ENCODE measurements at regions not wholly inside any gene's neighbourhood (a gene's known extent, or its start where the extent isn't known, plus 50 kb on each side); places are given as distances from the start of the nearest gene placed in this dataset.
A peak's percentile ranks its signal among the peaks of the same experiment; 100 is the strongest.
"Not testable (repeated sequence)": the region's sequence is repeated elsewhere in the genome, so short reads cannot be mapped to it uniquely, and the experiment has no call there.

DNA sequence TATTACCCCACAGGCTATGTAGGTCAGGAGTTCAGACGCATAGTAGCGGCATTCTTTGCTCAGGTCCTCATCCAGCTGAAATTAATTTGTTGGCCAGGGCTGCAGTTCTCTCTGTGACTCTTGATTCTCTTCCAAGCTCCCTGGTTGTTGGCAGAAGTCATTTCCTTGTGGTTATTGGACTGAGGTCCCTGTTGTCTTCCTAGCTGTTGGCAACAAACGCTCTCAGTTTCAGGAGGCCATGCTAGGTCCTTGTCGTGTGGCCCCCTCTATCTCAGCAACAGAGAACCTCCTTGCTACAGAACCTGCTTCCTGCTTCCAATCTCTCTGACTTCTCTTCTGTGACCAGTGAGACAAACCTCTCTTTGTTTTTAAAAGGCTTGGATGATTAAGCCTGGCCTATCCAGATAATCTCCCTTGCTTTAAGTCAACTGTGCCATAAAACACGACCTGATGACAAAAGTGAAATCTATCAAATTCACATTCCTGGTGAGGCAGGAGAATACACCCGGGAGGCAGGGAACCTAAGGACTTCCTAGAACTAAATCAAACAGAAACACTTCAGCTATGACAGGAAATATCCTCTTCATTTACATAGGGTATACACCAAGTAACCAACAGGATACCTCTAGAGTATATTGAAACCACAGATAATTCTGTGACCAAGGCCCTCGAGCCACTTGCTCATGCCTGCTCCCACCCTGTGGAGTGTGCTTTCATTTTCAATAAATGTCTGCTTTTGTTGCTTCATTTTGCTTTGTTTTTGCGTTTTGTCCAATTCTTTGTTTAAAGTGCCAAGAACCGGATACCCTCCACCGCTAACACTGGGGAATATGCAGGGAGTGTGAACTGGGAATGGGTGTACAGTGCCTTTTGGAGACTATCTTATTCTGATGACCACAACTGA lies 196.0 kb downstream of the BTBD3 start:
- DNase-seq (ENCODE audit: low spot score) = peak; percentile 53

DNA sequence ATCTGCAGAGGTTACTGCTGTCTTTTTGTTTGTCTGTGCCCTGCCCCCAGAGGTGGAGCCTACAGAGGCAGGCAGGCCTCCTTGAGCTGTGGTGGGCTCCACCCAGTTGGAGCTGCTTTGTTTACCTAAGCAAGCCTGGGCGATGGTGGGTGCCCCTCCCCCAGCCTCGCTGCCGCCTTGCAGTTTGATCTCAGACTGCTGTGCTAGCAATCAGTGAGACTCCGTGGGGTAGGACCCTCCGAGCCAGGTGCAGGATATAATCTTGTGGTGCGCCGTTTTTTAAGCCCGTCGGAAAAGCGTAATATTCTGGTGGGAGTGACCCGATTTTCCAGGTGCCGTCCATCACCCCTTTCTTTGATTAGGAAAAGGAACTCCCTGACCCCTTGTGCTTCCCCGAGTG lies 211.4 kb downstream of the BTBD3 start:
- DNase-seq (ENCODE audit: low spot score) = not testable (repeated sequence)

DNA sequence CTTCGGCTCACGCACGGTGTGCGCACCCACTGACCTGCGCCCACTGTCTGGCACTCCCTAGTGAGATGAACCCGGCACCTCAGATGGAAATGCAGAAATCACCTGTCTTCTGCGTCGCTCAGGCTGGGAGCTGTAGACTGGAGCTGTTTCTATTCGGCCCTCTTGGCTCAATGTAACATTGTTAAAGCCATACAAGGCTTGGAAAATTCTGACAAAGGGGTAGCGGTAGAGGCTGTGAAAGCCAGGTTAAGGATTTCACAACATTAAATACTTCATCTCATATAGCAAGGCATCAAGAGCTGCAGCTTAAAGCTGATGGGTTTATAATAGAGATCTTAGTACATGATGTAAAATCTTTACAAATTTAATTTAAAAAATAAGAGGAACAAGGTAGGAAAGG lies 211.8 kb downstream of the BTBD3 start:
- DNase-seq (ENCODE audit: low spot score) = not testable (repeated sequence)

DNA sequence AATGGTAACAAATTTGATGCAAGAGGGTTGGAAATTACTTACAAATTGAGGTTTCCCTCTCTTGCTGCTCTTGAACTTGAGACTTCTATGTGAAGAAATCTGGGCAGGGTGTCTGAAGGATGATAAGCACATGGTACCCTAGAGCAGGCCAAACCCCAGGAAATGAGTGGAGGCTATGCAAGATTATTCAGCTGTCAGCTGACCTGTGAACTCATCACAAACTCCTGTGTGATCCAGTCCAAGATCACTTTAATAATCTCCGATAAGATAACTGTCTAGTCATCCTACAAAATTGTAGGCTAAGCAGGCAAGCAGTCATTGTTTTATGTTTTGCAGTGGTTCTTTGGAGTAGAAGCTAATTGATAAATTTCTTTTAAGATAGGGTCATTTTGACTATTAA lies 213.1 kb downstream of the BTBD3 start:
- no peak for DNase-seq (ENCODE audit: low spot score)

DNA sequence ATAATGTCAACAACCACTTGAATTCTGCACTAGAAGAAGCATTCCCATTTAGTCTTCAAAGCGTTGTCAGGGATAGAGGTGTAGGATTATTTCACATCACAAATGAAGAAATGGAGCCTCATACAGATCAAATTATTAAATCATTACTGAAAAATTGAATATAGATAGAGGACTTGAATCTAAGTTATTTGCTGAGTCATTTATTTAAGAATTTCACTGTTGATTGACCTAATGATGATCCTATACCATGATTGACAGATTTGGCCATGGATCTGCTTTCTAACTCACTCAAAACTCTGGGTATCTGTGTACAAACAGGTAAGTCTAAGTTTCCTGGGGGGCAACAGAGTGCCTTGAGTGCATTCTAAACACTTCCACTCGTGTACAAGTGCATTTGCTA lies 215.9 kb downstream of the BTBD3 start:
- no peak for DNase-seq (ENCODE audit: low spot score)

DNA sequence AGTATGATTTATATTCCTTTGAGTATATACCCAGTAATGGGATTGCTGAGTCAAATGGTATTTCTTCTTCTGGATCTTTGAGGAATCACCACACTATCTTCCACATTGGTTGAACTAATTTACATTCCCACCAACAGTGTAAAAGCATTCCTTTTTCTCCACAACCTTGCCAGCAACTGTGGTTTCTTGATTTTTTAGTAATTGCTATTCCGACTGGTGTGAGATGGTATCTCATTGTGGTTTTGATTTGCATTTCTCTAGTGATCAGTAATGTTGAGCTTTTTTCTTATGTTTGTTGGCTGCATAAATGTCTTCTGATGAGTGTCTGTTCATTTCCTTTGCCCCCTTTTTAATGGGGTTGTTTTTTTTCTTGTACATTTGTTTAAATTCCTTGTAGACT lies 228.3 kb downstream of the BTBD3 start:
- not testable (repeated sequence) for DNase-seq (ENCODE audit: low spot score)

DNA sequence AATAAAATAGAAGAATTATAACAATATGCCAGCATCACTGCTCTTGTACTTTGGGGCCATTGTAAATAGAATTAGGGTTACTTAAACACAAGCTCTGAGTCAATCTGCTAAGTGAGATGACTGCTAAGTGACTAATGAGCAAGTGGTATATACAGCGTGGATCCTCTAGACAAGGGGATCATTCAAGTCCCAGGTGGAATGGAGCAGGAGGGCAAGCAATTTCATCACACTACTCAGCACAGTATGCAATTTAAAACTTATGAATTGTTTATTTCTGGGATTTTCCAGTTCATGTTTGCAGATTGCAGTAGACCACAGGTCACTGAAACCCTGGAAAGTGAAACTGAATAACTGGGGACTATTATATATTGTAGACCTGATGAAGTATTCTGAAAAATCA lies 235.3 kb downstream of the BTBD3 start:
- no peak for DNase-seq (ENCODE audit: low spot score)

DNA sequence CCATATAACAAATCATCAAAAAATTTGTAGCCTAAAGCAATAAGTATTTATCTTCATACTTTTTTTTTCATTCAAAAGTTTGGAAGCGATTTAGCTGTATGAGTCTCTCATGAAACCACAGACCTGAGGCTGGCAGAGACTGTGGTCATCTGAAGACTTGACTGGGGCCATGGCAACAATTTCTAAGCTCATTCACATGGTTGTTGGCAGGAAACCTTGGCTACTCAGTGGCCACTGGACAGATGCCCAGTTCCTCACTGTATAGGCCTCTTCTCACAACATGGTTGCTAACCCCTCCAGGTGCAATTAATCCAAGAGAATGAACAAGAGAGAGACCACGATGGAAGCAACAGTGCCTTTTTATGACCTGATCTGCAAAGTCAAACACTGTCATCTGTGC lies 235.9 kb downstream of the BTBD3 start:
- DNase-seq (ENCODE audit: low spot score) = no peak

DNA sequence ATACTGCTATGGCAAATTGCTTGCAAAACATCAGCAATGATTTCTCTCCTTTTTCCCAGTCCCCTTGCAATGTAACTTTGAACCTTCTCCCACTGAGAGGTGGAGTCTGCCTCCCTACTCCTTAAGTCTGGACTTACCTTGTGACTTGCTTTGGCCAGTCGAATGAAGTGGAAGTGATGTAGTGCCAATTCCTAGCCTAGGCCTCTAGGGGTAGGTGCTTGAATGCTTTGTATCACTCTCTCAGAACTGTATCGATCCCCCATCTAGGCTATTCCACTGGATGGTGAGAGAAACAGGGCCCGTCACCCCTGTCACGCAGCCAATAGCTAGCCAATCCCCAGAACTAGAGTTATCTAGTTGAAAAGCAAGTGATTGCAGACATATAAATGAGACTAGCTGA lies 238.6 kb downstream of the BTBD3 start:
- no peak for DNase-seq (ENCODE audit: low spot score)

DNA sequence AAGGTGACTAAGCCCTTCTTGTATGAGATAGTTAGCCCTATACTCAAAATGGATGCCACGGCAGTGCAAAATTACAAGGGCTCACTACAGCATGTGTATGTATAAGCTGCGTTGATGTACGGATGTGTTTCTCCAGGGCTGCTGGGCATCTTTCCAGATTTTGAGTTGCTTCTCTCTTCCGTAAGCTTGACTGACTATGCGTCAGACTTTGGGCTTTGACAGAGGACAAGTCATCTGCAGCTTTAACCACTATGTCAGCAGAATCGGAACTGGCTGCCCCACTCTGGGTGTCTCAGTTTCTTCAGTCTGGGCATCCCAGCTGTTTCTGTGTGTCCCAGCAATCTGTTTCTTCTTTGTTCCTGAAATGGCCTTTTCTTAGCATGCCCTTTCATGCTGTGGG lies 241.6 kb downstream of the BTBD3 start:
- no peak for DNase-seq (ENCODE audit: low spot score)

DNA sequence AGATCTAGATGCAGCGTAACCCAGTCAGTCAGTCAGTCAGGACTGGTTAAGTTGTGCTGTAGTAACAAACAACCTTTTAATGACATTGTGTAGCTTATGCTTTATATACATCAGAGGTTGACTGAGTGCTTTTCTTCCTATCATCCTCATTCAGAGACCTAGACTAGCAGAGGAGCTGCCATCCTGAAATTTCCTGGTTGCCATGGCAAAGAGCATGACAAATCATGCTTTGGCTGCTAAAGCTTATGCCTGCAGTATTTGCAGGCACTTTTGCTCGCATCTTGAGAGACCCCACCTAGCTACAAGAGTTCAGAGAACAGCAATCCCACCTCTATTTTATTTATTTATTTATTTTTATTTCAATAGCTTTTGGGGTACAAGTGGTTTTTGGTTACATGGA lies 244.0 kb downstream of the BTBD3 start:
- DNase-seq (ENCODE audit: low spot score) = no peak

DNA sequence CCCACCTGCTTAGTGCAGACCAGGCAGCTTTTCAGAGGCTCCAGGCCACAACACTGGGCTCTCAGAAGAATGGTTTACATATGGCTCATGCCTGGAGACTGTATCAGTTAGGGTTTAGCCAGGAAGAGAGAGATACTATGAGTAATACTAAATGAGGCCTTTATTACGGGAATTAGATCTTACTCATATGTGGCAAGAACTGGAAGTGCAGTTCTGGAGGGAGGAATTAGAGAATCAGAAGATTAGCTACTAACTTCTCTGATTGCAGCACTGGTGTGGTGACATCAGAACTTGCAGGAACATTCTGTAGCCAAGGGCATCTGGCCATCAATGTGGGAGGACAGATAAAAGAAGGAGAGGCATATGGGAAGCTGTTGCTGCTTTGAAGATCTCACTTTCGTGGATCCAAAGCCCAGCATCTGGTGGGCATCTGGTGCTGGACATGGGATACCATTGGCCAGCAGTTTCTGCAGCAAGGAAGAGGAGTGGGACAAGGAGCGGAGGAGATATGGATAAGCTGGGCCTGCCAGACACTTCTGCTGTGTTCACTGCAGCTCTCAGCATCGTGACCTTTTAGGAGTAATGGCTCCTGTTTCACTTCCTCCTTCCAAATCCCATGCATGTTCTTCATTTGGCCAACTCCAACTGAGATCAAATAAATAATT lies 248.5 kb downstream of the BTBD3 start:
- DNase-seq (ENCODE audit: low spot score) = no peak

DNA sequence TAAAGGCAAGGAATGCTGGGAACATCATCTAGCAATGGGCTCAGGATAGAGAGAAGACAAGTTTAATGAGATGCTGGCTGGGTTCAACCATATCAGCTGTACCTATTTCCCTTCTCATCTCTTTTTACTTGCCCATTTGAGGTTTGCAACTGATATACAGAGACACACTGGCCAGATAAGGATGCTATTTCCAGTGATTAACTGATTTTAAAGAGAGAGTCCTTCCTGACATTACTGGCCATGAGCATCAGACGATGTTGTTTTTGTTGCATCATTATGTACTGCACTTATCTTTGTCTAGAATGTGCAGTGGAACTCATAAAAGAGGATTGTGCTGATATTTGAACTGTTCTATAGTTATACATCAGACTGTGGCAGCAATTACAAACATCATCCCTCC lies 252.7 kb downstream of the BTBD3 start:
- no peak for DNase-seq (ENCODE audit: low spot score)

DNA sequence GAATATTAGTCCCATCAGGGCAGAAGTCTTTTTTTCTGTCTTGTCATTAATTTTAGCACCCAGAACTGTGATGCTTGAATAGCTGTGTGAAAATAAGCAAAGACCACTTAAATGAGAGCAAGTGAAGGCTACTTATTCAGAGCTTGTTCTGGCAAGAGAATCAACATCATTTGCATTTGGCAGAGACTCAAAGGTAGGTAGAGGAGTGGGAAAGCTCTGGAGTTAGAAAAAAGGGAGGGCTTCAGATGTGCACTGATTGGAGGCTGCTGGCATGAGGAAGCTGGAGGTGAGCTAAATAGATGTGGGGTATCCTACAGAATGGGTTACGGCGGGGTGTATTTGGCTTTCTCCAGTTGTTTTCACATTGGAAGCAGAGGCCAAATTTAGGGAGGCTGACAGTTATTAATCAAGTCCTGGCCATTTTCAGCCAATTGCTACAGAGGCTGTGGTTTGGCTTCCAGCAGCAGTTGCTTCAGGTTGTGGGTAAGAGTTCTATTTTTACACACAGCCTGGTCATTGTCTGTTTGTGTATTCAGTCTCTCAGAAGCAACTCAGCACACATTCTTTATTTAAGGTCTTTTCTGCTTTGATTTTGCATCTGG lies 254.3 kb downstream of the BTBD3 start:
- no peak for DNase-seq (ENCODE audit: low spot score)

DNA sequence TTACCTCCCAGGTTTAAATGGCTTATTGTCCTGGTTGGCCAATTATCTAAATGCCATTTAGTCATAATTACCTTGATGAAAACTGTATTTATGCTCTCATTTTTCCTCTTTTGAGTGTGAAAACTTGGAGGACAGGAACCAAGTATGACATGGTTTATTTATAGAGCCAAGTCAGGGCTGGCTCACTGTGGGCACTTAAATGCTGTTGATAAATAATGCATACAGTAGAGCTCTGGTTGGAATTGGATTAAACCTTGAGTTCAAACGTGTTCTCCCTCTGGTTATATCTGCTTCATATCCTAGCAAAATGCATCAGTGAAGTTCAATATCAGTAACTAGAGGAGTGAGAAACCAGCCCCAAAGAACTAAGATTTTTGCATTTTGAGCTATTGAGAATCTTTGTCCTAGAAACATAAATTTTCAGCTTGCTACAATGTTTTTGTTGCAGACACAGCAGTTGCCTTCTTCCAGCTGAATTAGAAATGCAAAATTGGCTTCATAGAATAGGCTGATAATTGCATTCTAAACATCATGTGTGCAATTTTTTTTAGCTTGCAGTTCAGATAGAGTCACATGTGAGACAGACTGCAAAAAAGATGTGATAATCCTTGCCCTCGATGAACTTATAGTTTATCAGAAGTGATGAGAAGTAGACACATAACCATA lies 255.8 kb downstream of the BTBD3 start:
- DNase-seq (ENCODE audit: low spot score) = no peak

DNA sequence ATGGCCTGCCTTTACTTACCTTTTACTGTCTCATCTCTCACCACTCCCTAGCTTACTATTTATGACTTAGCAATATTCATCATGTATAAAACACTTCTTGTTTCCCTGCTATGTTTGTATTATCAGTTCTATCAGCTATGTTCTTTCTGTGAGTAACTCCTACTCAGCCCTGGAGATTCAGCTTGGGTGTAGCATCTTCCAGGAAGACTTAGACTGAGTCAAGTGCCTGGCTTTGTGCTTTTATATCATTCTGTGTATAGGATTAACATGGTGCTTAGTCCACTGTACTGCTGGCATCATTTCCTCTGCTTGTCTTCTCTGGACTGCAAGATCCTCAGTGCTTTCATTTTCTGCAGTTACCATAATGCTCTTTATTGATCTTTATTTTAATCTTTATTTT lies 257.8 kb downstream of the BTBD3 start:
- DNase-seq (ENCODE audit: low spot score) = no peak

DNA sequence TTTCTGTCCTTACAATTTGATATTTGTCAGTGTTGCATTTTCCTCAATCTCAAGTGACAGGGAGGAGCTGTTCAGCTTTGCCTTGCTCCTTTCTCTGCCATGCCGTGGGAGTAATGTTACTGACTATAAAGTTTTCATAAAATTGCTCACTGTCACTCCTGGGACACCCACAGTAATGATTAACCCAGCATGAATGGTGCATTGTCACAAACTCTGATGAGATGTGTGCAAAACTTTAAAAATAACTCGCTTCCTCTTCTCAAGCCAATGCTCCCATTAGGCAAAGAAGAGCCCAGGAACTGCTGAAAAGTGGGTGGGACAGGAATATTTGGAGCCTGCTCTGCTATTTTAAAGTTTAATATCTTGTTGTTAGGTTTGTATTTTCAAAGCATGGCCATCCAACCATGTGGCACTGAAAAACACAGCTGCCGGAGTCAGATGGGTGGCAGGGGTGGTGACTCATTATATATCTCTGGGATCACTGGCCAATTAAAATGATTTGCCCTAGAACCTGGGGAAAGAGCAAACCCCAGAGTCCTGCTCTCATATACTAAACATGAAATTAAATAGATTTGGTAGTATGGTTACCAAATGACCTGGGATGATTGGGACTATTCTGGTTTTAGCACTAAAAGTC lies 260.1 kb downstream of the BTBD3 start:
- peak; percentile 74 for DNase-seq (ENCODE audit: low spot score)

DNA sequence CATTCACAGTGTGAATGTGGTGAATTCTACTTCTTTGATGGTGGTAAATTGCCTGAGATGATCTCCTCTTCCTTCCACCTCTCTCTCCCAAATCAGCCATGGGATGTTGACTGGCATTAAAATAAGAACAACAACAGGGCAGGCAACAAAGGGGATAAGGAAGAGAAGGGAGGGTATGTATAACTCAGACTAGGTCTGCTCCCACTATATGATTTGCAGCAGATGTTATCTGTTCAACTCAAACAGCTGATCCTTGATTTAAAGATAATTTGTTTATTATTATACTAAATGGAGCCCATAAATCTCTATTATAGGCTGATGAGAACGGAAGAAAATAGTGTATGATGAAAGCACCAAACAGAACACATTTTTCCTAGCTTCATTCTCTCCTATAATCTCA lies 262.0 kb downstream of the BTBD3 start:
- no peak for DNase-seq (ENCODE audit: low spot score)

DNA sequence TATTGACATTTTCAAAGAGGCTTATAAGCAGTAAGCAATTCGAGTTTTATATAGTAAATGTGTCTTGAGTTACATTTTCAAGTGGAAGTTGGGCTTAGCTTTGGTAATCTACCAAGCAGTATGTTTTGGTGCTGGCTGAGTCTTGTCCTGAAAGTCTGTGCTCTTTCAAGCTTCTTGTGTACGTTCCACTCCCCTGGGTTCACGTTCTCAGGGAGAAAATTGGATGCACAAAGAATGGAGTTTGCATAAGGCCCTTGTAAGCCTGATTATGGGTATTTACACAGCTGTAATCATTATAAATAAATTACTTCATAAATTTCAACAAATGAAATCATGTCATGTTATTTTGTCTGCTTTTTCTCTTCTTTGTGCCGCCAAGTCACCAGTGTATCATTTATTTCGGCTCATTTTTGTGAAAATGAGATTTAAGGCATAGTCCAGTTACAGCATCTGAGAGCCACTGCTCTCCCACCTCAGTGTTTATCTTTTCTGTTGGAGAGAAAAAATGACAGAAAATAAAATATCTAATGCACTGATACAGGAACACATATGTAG lies 262.5 kb downstream of the BTBD3 start:
- DNase-seq (ENCODE audit: low spot score) = no peak

DNA sequence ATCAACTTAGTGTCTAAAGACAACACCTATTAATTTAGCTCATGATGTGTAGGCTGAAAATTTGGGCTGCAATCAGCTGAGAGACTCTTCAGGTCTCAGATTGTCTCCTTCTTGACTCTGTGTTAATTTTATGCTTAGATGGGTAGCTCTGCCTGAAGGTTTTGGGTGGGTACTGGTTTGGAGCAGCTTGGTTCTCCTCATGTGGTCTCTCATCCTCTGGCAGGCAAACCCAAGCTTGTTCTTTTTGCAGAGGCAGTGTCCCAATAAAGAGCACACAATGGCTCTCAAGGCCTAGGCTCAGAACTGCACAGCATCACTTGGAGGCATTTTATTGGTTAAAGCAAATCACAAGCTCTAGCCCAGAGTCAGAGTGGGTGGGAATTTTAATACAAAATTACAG lies 280.6 kb downstream of the BTBD3 start:
- DNase-seq (ENCODE audit: low spot score) = no peak

DNA sequence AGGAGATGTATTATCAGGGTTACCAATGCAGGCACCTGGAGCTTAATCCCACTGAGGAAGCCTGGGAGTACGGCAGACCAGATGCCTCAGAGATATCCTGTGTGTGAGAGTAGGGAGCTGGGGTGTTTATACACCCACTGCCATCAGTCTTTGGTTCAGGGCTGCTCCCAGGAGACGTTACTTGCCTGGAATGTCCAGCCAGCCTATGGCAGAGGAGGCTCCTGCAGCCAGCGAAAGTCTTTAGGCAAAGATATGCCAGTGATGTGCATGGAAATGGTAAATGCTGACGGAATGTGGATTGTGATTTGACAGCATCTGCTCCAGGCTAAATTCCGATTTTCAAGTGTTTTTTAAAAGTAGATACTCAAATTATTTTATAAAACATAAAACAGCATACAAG lies 282.0 kb downstream of the BTBD3 start:
- no peak for DNase-seq (ENCODE audit: low spot score)

All from putamen (tissue), 1 donor.